ENCODE measurements at regions not wholly inside any gene's neighbourhood (a gene's known extent, or its start where the extent isn't known, plus 50 kb on each side); places are given as distances from the start of the nearest gene placed in this dataset.

GRCh38 chr10:4083509-4084003, 298.5 kb upstream of the KLF6 start:
- TF ChIP-seq EZH2 (IDR thresholded peaks at IDR 0.05; ENCODE audit: low read depth) (no peak), CTCF (conservative IDR thresholded peaks at IDR 0.05) (no peak)
